Nephron progenitor cell (in vitro differentiated cells): ENCODE measurements at regions not wholly inside any gene's neighbourhood (a gene's known extent, or its start where the extent isn't known, plus 50 kb on each side); places are given as distances from the start of the nearest gene placed in this dataset.

Experiments
- DNase-seq: peaks from one replicate; pipeline ENCODE4 v3.0.0; 2021
- H3K27ac Mint-ChIP-seq: 2 replicates; pipeline ENCODE4 v1.8.0; 2021; ENCODE audit warnings: mild to moderate bottlenecking, moderate library complexity, mixed read lengths
- H3K27me3 Mint-ChIP-seq: 2 replicates; pipeline ENCODE4 v1.8.0; 2021; ENCODE audit warnings: mild to moderate bottlenecking, low read depth, mixed read lengths; ENCODE audit not compliant: poor library complexity
- H3K36me3 Mint-ChIP-seq: 2 replicates; pipeline ENCODE4 v1.8.0; 2021; ENCODE audit warnings: low read depth, mixed read lengths
- H3K4me1 Mint-ChIP-seq: 2 replicates; pipeline ENCODE4 v1.8.0; 2021; ENCODE audit warnings: mixed read lengths
- H3K4me3 Mint-ChIP-seq: 2 replicates; pipeline ENCODE4 v1.8.0; 2021; ENCODE audit warnings: mild to moderate bottlenecking, moderate library complexity, mixed read lengths
- H3K9me3 Mint-ChIP-seq: 2 replicates; pipeline ENCODE4 v1.8.0; 2021; ENCODE audit warnings: mild to moderate bottlenecking, moderate library complexity, mixed read lengths
- CTCF ChIP-seq: fragments of 200-600 bp; sonication (generic); IDR thresholded peaks from 2 replicates; pipeline ENCODE4 v1.5.0; 2021; ENCODE audit warnings: antibody characterized with exemption

GRCh38 chr5:84453405-84453804 is 68.7 kb upstream of the EDIL3 start:
- H3K4me3 Mint-ChIP-seq = no peak overlapping the region
- no peak overlapping the region for H3K27ac Mint-ChIP-seq
- H3K36me3 Mint-ChIP-seq = peaks cover 8% of the 10 kb centered on the region
- H3K9me3 Mint-ChIP-seq = peaks cover 19% of the 10 kb centered on the region
- TF ChIP-seq CTCF = no peak
- no peaks in the 10 kb centered on the region for H3K4me1 Mint-ChIP-seq
- no peak for DNase-seq
- H3K27me3 Mint-ChIP-seq = no peaks in the 10 kb centered on the region

- Mint-ChIP-seq H3K27me3 (no peaks in the 10 kb centered on the region), H3K27ac (no peak overlapping the region), H3K36me3 (peaks cover 8% of the 10 kb centered on the region), H3K4me1 (no peaks in the 10 kb centered on the region), H3K4me3 (no peak overlapping the region), H3K9me3 (peaks cover 19% of the 10 kb centered on the region)
- DNase-seq = no peak
- peak; percentile 25 for TF ChIP-seq CTCF
Observed at GRCh38 chr5:84450617-84451414, 66.1 kb upstream of the EDIL3 start.

- no peaks in the 10 kb centered on the region for H3K4me1 Mint-ChIP-seq
Observed at GRCh38 chr5:84445049-84445685, 60.5 kb upstream of the EDIL3 start.

GRCh38 chr5:84438456-84438855 is 53.8 kb upstream of the EDIL3 start:
- no peak for DNase-seq
- Mint-ChIP-seq H3K9me3 (no peaks in the 10 kb centered on the region), H3K27ac (no peak overlapping the region), H3K4me3 (no peak overlapping the region), H3K4me1 (peaks cover 10% of the 10 kb centered on the region), H3K36me3 (no peaks in the 10 kb centered on the region), H3K27me3 (no peaks in the 10 kb centered on the region)
- TF ChIP-seq CTCF = no peak

More at GRCh38 chr5:84445049-84445685, 60.5 kb upstream of the EDIL3 start:
- Mint-ChIP-seq H3K27ac (no peak overlapping the region), H3K4me3 (no peak overlapping the region), H3K9me3 (no peaks in the 10 kb centered on the region), H3K27me3 (peaks cover 3% of the 10 kb centered on the region), H3K36me3 (no peaks in the 10 kb centered on the region)
- TF ChIP-seq CTCF = no peak
- no peak for DNase-seq

- no peak for DNase-seq
- no peak for TF ChIP-seq CTCF
- Mint-ChIP-seq H3K27ac (no peak overlapping the region), H3K4me3 (no peak overlapping the region), H3K4me1 (peaks cover 10% of the 10 kb centered on the region), H3K9me3 (no peaks in the 10 kb centered on the region), H3K36me3 (no peaks in the 10 kb centered on the region), H3K27me3 (no peaks in the 10 kb centered on the region)
Observed at GRCh38 chr5:84437673-84438315, 53.1 kb upstream of the EDIL3 start.
